ENCODE measurements at regions not wholly inside any gene's neighbourhood (a gene's known extent, or its start where the extent isn't known, plus 50 kb on each side); places are given as distances from the start of the nearest gene placed in this dataset.

DNA sequence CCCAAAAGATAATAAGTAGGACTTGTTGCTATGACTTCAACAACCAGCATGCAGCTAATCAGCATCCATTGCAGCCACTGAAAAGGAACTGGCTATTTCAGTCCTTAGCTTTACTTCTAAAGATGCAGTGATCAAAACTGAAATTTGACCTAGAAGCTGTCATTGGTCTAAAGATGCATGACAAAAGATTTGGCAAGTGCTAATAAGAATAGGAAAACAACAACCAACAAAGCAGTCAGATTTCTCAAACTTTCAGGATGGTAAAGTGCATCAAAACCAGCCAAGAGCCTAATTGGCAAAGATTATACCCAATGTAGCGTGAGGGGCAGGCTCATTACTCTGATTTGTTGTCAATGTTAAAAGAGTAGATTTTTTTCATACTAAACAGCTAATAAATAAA lies 77.1 kb upstream of the WDR17 start:
- DNase-seq (ENCODE audit: low spot score in 2 of 2) = no peak
- no peaks in the 10 kb centered on the region for H3K4me1 ChIP-seq
- no peaks in the 10 kb centered on the region for H3K27me3 ChIP-seq
- TF ChIP-seq CTCF (IDR thresholded peaks at IDR 0.05) = no peak
- no peaks in the 10 kb centered on the region for H3K9me3 ChIP-seq
- intact Hi-C loops (cut with DNase I) = no loop called here
- H3K4me3 ChIP-seq = no peak overlapping the region
- H3K27ac ChIP-seq = no peak overlapping the region
- no peaks in the 10 kb centered on the region for H3K36me3 ChIP-seq

DNA sequence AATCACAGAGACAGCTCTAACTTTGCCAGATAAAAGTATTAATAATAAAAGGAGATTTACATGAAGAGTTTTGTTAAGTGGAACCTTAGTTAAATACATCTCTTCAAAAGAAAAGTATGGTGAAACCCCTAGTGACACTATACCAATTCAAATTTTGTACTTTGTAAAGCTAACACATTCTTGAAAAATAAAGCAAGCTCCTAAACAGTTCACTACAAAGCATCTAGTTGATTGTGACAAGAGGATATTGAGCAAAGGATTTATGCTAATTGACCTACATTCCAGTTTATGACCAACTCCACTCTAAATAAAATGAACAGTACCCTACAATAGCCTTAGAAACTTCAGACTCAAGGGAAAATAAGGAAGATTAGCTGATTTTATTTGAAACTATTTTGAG lies 69.4 kb upstream of the WDR17 start:
- Histone ChIP-seq H3K4me1 (peaks cover 0 to 4% of the 10 kb centered on the region in 2 donors), H3K9me3 (no peaks in the 10 kb centered on the region), H3K36me3 (no peaks in the 10 kb centered on the region), H3K27me3 (no peaks in the 10 kb centered on the region), H3K4me3 (no peak overlapping the region), H3K27ac (no peak overlapping the region)
- TF ChIP-seq CTCF (IDR thresholded peaks at IDR 0.05) = no peak
- DNase-seq (ENCODE audit: low spot score in 2 of 2) = no peak
- intact Hi-C loops (cut with DNase I) = no loop called here

- Histone ChIP-seq H3K27me3 (no peaks in the 10 kb centered on the region), H3K27ac (no peak overlapping the region), H3K4me3 (no peak overlapping the region), H3K36me3 (no peaks in the 10 kb centered on the region), H3K9me3 (no peaks in the 10 kb centered on the region), H3K4me1 (peaks cover 0 to 4% of the 10 kb centered on the region in 2 donors)
- no peak for TF ChIP-seq CTCF (IDR thresholded peaks at IDR 0.05)
- intact Hi-C loops (cut with DNase I) = no loop called here
- no peak for DNase-seq (ENCODE audit: low spot score in 2 of 2)
Measured at GRCh38 chr4:175997291-175997690, 68.3 kb upstream of the WDR17 start.

GRCh38 chr4:175998782-175999181 lies 66.9 kb upstream of the WDR17 start:
- Histone ChIP-seq H3K4me1 (peaks cover 0 to 4% of the 10 kb centered on the region in 2 donors), H3K27ac (no peak overlapping the region), H3K27me3 (no peaks in the 10 kb centered on the region), H3K4me3 (no peak overlapping the region), H3K9me3 (no peaks in the 10 kb centered on the region), H3K36me3 (no peaks in the 10 kb centered on the region)
- DNase-seq (ENCODE audit: low spot score in 2 of 2) = no peak
- no peak for TF ChIP-seq CTCF (IDR thresholded peaks at IDR 0.05)
- intact Hi-C loops (cut with DNase I) = no loop called here

DNA sequence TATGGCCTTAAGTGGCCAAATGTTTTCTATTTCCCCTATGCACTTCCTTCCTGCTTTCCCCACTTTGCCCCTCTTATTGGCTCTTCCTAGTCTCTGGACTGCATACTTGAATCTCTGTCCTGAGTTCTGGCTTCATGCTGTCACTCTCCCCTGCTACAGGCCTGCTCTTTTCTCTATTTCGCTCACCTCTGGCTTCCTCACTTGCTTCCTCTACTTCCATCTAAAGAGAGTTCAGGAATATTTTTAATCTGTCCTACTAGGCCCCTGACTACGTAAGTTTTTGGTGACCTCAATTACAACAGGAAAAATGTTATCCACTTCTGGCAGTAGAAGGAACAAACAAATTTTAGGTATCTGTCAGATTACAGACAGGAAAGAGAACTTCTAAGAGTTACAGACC lies 65.7 kb upstream of the WDR17 start:
- Histone ChIP-seq H3K27me3 (no peaks in the 10 kb centered on the region), H3K9me3 (no peaks in the 10 kb centered on the region), H3K4me1 (peaks cover 0 to 4% of the 10 kb centered on the region in 2 donors), H3K36me3 (no peaks in the 10 kb centered on the region), H3K27ac (no peak overlapping the region), H3K4me3 (no peak overlapping the region)
- no peak for TF ChIP-seq CTCF (IDR thresholded peaks at IDR 0.05)
- intact Hi-C loops (cut with DNase I) = no loop called here
- no peak for DNase-seq (ENCODE audit: low spot score in 2 of 2)
